ENCODE measurements at regions not wholly inside any gene's neighbourhood (a gene's known extent, or its start where the extent isn't known, plus 50 kb on each side); places are given as distances from the start of the nearest gene placed in this dataset.

- TF ChIP-seq, protein P1, sequence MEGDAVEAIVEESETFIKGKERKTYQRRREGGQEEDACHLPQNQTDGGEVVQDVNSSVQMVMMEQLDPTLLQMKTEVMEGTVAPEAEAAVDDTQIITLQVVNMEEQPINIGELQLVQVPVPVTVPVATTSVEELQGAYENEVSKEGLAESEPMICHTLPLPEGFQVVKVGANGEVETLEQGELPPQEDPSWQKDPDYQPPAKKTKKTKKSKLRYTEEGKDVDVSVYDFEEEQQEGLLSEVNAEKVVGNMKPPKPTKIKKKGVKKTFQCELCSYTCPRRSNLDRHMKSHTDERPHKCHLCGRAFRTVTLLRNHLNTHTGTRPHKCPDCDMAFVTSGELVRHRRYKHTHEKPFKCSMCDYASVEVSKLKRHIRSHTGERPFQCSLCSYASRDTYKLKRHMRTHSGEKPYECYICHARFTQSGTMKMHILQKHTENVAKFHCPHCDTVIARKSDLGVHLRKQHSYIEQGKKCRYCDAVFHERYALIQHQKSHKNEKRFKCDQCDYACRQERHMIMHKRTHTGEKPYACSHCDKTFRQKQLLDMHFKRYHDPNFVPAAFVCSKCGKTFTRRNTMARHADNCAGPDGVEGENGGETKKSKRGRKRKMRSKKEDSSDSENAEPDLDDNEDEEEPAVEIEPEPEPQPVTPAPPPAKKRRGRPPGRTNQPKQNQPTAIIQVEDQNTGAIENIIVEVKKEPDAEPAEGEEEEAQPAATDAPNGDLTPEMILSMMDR (IDR thresholded peaks at IDR 0.05), result no peak
- TF ChIP-seq POLR2A (IDR thresholded peaks at IDR 0.05), result no peak
Measured at GRCh38 chr13:73939071-73939380, 195.2 kb downstream of the KLF12 start.

Measured in body of pancreas (tissue), 4 donors.